Naive B cell (primary cell): ENCODE measurements at regions not wholly inside any gene's neighbourhood (a gene's known extent, or its start where the extent isn't known, plus 50 kb on each side); places are given as distances from the start of the nearest gene placed in this dataset.
A peak's percentile ranks its signal among the peaks of the same experiment; 100 is the strongest.

Experiments used
- ATAC-seq, 2 donors: fragments of 150-1000 bp; cut with Tn5 transposase; 2 replicates each; pipeline ENCODE4 v1.10.0; 2021; ENCODE audit warnings: low read depth in 2 of 2, mild to moderate bottlenecking in 2 of 2, moderate library complexity in 2 of 2
- DNase-seq: peaks from one replicate; pipeline ENCODE4 v3.0.0; 2022
- H3K27ac Mint-ChIP-seq, 6 donors: one replicate each; pipeline ENCODE4 v1.8.0; 2020 to 2022; ENCODE audit warnings: mild to moderate bottlenecking in 6 of 6, mixed read lengths in 6 of 6, moderate library complexity in 5 of 6, inconsistent platforms in 2 of 6
- H3K27me3 Mint-ChIP-seq, 3 donors: one replicate each; pipeline ENCODE4 v1.8.0; 2021 to 2022; ENCODE audit warnings: mixed read lengths in 3 of 3, mild to moderate bottlenecking in 1 of 3
- H3K36me3 Mint-ChIP-seq, 2 donors: one replicate each; pipeline ENCODE4 v1.8.0; 2020 to 2022; ENCODE audit warnings: mixed read lengths in 2 of 2, inconsistent platforms in 1 of 2, mild to moderate bottlenecking in 1 of 2
- H3K4me1 Mint-ChIP-seq, 3 donors: one replicate each; pipeline ENCODE4 v1.8.0; 2020 to 2022; ENCODE audit warnings: mixed read lengths in 3 of 3, inconsistent platforms in 1 of 3, mild to moderate bottlenecking in 1 of 3, moderate library complexity in 1 of 3
- H3K4me3 Mint-ChIP-seq, 8 donors: one replicate each; pipeline ENCODE4 v1.8.0; 2020 to 2022; ENCODE audit warnings: mild to moderate bottlenecking in 8 of 8, mixed read lengths in 8 of 8, moderate library complexity in 8 of 8, inconsistent platforms in 2 of 8
- H3K9me3 Mint-ChIP-seq, 7 donors: one replicate each; pipeline ENCODE4 v1.8.0; 2020 to 2022; ENCODE audit warnings: mixed read lengths in 7 of 7, mild to moderate bottlenecking in 5 of 7, inconsistent platforms in 2 of 7, moderate library complexity in 1 of 7

DNA sequence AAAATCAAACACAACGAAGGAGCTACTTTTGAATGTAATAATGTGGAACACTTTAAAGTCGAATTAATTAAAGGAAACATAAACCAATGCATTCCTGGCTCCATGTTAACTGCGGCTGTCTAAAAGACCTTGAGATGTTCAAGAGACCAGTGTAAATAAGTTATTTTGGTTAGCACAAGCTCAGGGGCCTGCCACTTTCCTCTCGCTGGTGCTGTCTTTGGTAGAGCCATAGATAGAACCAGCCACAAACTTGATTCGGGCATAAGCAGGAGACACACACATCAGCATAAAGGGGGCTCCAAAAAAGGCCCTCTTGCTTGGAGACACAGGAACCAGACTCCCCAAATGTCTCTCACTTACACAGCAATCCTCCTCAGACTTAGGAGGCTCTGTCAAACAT, 121.6 kb upstream of the TBX20 start:
- H3K36me3 Mint-ChIP-seq: no peaks in the 10 kb centered on the region
- H3K27me3 Mint-ChIP-seq: peaks cover 14 to 26% (median 25%) of the 10 kb centered on the region in 3 donors
- H3K4me3 Mint-ChIP-seq: no peak overlapping the region
- no peak for DNase-seq
- H3K4me1 Mint-ChIP-seq: no peaks in the 10 kb centered on the region
- peaks cover 0 to 13% (median 4%) of the 10 kb centered on the region in 7 donors for H3K9me3 Mint-ChIP-seq
- ATAC-seq: no peak
- no peak overlapping the region for H3K27ac Mint-ChIP-seq

DNA sequence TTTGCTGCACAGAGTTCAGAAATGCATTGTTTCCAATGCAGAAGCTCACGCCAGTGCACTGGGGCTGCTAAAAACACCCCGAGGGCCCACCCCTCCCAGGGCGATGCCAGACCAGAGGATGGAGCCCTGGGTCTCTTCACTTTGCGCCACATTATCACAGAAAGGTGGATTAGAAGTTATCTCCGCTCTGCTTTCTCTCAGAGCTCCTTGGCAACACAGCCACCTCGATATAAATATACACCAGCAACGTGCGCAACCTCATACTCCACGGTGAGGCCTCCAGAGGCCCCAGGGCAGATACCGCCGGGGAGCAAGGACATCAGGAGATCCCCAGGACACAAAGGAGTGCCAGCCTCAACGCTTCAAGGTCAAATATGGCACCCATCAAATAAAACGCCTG, 121.0 kb upstream of the TBX20 start:
- peaks cover 12 to 28% (median 28%) of the 10 kb centered on the region in 3 donors for H3K27me3 Mint-ChIP-seq

DNA sequence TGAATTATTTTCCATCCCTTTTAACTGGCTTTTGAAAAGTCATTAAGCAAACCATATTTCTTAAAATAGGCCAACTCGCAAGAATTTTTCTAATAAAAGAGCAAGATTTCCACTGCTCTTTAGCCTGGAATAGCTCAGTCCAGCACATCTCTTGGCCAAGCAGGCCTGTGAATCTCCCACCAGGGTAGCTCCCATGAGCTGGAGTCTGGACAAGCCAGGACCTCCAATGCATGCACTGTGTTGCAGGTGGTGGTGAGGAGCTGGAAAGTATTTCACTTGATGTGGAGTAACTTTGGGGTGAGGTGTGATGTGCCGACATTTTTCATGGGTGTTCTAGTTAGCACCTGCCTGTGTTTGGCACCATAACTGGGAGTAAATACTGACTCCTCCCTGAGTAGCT, 117.3 kb upstream of the TBX20 start:
- no peak overlapping the region for H3K27ac Mint-ChIP-seq
- H3K27me3 Mint-ChIP-seq: peaks cover 5 to 7% (median 7%) of the 10 kb centered on the region in 3 donors
- no peak for ATAC-seq

More for the DNA sequence above, 121.0 kb upstream of the TBX20 start:
- ATAC-seq (no peak), DNase-seq (no peak)
- Mint-ChIP-seq H3K4me3 (no peak overlapping the region), H3K9me3 (peaks cover 0 to 13% (median 4%) of the 10 kb centered on the region in 7 donors), H3K4me1 (no peaks in the 10 kb centered on the region), H3K27ac (no peak overlapping the region), H3K36me3 (no peaks in the 10 kb centered on the region)

DNA sequence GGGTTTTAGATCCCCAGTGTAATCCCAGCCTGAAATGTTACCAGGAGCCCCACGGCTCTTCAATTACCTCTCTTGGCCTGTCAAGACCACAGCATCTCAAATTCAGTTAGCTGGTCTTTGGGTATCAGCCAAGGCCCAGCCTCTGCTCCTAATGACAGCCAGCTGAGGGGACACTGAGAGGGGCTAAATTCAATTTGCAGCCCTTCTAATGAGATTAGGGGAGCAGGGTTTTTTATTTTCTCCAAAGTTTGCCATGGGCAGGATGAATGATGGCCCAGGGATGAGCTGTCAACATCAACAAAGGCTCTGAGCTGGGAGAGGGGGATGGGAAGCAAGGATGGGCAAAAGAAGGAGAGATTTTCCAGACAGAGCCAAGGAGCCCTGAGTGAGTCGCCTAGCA, 116.8 kb upstream of the TBX20 start:
- peaks cover 0 to 16% (median 4%) of the 10 kb centered on the region in 7 donors for H3K9me3 Mint-ChIP-seq
- DNase-seq (no peak), ATAC-seq (no peak)
- H3K36me3 Mint-ChIP-seq: no peaks in the 10 kb centered on the region
- H3K4me3 Mint-ChIP-seq: no peak overlapping the region
- H3K27me3 Mint-ChIP-seq: peaks cover 5 to 7% (median 7%) of the 10 kb centered on the region in 3 donors
- H3K4me1 Mint-ChIP-seq: no peaks in the 10 kb centered on the region
- no peak overlapping the region for H3K27ac Mint-ChIP-seq

More for the DNA sequence above, 117.3 kb upstream of the TBX20 start:
- H3K9me3 Mint-ChIP-seq: peaks cover 0 to 13% (median 4%) of the 10 kb centered on the region in 7 donors
- no peak for DNase-seq
- H3K4me3 Mint-ChIP-seq: no peak overlapping the region
- H3K36me3 Mint-ChIP-seq: no peaks in the 10 kb centered on the region
- H3K4me1 Mint-ChIP-seq: no peaks in the 10 kb centered on the region

DNA sequence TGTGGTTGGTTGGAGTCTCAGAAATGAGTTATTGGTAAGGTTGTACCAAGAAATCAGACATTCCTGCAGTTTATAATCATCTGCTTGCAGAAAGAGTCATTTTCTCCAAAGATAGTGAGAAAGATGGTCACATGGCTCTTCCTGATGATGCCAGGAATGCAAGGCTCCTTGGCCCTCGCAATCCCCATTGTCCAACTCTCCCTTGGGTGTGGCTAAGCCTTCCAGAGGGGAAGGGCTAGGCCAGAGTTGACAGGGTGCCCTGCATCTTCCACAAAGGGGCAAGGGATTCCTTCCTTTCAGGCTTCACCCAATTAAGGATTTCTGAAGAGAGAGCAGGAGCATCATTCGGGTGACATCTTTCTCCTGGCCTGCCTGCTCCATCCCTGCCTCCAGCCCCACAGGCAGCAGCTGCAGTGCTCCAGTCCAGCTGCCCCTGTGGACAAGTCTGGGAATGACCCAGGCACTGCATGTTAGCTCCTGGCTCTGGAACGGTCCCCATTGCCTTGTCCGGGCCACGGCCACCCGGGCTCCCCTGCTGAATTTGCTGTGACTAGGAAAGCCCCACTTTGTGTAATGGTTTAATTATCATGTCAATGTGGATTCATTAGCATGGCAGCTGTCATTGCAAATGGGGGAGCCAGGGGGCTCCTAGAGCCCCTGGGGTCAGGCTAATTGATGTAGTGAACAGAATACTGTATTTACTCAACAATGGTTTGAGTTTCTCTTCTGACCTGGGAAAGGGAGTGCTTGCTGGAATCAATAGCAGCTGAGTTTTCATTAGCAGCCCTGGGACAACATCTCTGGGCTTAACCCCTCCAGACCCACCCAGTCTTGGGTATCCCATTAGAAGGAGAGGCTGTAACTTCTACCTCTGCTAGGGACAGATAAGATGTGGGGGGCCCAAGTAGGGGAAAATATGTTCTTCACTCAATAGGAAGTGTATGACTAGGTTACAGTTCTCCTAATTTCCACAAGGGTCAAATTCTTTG, 112.6 kb upstream of the TBX20 start:
- Mint-ChIP-seq H3K4me1 (no peaks in the 10 kb centered on the region), H3K27me3 (peaks cover 2 to 15% (median 12%) of the 10 kb centered on the region in 3 donors), H3K36me3 (no peaks in the 10 kb centered on the region), H3K27ac (peak overlapping the region in 1 of 6 donors; percentile 20), H3K4me3 (no peak overlapping the region), H3K9me3 (peaks cover 0 to 11% (median 3%) of the 10 kb centered on the region in 7 donors)
- DNase-seq (no peak), ATAC-seq (no peak)

DNA sequence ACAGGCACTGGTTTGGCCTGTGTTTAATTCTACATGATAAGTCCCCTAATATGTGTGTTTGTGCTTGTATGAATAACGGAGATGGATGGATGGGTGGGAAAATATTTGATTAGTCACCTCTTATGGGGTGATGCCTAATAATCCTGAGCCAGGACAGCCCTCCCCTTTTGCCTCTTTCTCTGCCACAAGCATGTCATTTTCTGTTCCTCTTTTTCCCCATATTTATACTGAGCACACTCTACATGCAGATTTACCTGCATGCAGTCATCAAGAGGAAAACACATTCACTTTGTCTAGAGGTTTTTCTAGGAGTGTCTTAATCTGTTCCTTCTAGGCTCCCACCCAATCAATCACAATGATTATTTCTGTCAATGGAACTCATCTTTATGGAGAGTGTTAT, 111.6 kb upstream of the TBX20 start:
- Mint-ChIP-seq H3K9me3 (peaks cover 0 to 11% (median 3%) of the 10 kb centered on the region in 7 donors), H3K27me3 (peaks cover 4 to 11% (median 9%) of the 10 kb centered on the region in 3 donors), H3K4me1 (no peaks in the 10 kb centered on the region), H3K27ac (no peak overlapping the region), H3K4me3 (no peak overlapping the region), H3K36me3 (no peaks in the 10 kb centered on the region)
- peak; percentile 28 to 40 for ATAC-seq
- DNase-seq: no peak

DNA sequence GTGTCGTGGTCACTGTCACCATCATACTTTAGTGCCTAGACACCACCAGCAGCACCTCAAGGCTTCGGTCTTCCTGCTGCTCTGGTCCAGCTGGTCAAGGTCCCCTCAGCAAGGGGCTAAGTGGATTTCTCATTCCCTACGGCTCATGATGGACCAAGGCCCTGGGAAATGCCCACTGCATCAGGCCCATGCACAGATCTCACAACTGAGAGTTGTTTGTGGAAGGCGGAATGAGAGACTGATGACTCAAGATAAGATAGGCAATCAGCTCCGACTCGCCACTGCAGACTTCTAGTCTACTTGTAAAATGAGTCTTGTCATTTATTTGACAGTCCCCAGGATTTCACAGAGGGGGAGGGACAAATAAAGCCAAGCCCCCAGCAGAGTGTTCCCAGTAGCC, 108.4 kb upstream of the TBX20 start:
- H3K27me3 Mint-ChIP-seq: peaks cover 4 to 8% (median 5%) of the 10 kb centered on the region in 3 donors
- H3K4me3 Mint-ChIP-seq: no peak overlapping the region
- ATAC-seq: no peak
- H3K36me3 Mint-ChIP-seq: no peaks in the 10 kb centered on the region
- H3K9me3 Mint-ChIP-seq: peaks cover 0 to 11% (median 3%) of the 10 kb centered on the region in 7 donors
- no peaks in the 10 kb centered on the region for H3K4me1 Mint-ChIP-seq
- H3K27ac Mint-ChIP-seq: no peak overlapping the region
- DNase-seq: no peak

DNA sequence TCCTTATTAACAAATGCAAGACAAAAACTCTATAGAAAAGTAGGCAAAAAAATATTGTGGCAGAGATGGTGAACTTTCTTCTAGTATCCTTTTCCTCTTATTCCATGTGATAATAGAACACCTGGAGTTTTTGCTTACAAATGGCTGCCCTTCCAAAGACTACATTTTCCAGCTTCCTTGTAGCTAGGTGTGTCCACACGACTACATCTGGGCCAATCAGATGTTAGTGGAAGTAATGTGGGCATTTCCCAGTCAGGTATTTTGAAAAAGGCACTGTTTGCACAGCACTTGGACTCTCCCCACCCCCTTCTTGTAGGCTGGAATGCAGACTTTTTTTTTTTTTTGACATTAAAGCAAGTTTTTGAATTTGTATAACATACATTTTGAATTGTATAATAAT, 105.5 kb upstream of the TBX20 start:
- ATAC-seq (no peak), DNase-seq (no peak)
- H3K27ac Mint-ChIP-seq: no peak overlapping the region
- peaks cover 0 to 7% (median 0%) of the 10 kb centered on the region in 7 donors for H3K9me3 Mint-ChIP-seq
- peaks cover 18 to 28% (median 22%) of the 10 kb centered on the region in 3 donors for H3K27me3 Mint-ChIP-seq
- H3K4me3 Mint-ChIP-seq: no peak overlapping the region
- H3K36me3 Mint-ChIP-seq: no peaks in the 10 kb centered on the region
- H3K4me1 Mint-ChIP-seq: no peaks in the 10 kb centered on the region

DNA sequence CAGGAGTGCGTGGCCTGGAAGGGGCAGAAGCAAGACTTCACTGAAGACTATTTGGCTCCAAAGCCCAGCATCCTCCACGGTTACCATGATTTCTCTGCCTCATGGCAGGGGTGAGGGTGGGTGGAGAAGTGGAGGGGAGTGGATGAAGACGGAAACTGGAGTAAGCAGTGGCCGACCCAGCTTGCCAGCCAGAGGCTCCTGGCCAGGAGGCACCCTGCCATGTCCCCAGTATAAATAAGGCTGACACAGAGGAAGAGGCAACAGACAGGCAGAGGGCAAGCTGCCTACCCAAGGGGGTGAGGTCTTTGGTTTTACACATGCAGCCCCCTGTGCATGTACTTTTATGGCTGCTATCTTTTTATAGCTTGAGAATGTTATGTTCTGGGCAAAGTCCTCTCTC, 102.6 kb upstream of the TBX20 start:
- H3K36me3 Mint-ChIP-seq: no peaks in the 10 kb centered on the region
- H3K27ac Mint-ChIP-seq: no peak overlapping the region
- DNase-seq: no peak
- H3K4me1 Mint-ChIP-seq: no peaks in the 10 kb centered on the region
- H3K9me3 Mint-ChIP-seq: peaks cover 0 to 3% (median 0%) of the 10 kb centered on the region in 7 donors
- ATAC-seq: no peak
- H3K27me3 Mint-ChIP-seq: peaks cover 18 to 25% (median 24%) of the 10 kb centered on the region in 3 donors
- no peak overlapping the region for H3K4me3 Mint-ChIP-seq

DNA sequence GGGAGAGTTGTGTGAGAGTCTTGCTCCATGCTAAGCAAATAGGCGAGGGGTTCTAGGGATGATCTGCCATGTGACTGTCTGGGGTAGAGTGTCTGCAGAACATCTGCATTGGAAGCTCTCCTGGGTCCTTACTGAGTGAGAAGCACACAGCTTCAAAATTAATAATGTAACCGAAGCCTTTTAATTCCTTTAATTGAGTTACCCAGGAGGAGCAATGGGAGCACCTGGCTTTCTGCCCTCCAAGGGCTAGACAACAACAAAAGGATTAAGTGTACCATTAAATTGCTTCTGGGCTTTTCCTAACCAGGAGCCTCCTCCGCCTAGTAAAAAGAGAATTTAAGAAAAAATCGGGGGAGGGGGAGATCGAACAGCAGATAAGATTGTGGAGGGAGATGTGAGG, 102.0 kb upstream of the TBX20 start:
- Mint-ChIP-seq H3K27me3 (peaks cover 22 to 31% (median 24%) of the 10 kb centered on the region in 3 donors), H3K36me3 (no peaks in the 10 kb centered on the region), H3K27ac (no peak overlapping the region), H3K9me3 (peaks cover 0 to 3% (median 0%) of the 10 kb centered on the region in 7 donors), H3K4me1 (no peaks in the 10 kb centered on the region), H3K4me3 (no peak overlapping the region)
- ATAC-seq (no peak), DNase-seq (no peak)

DNA sequence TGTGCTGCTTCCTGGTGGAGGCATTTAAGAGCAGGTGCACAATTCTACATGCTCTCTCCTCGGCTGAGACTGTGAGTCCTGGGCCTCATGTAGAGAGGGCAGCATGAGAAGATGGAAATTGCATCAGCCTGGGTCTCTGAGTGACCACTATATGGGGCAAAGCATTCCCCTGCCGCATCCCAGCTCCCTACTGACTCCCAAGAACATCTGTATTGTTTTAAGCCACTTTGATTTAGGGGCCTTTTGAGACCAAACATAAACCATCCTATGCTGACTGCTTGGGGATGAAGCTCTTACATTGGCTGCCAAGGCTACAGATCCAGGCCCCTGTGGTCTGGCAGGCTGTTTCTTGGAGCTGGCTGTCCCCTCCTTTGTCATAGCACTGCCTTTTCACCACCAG, 101.3 kb upstream of the TBX20 start:
- no peak for ATAC-seq
- Mint-ChIP-seq H3K9me3 (peaks cover 0 to 3% (median 0%) of the 10 kb centered on the region in 7 donors), H3K4me3 (no peak overlapping the region), H3K27ac (no peak overlapping the region), H3K27me3 (peaks cover 20 to 35% (median 23%) of the 10 kb centered on the region in 3 donors), H3K4me1 (no peaks in the 10 kb centered on the region), H3K36me3 (no peaks in the 10 kb centered on the region)
- no peak for DNase-seq

DNA sequence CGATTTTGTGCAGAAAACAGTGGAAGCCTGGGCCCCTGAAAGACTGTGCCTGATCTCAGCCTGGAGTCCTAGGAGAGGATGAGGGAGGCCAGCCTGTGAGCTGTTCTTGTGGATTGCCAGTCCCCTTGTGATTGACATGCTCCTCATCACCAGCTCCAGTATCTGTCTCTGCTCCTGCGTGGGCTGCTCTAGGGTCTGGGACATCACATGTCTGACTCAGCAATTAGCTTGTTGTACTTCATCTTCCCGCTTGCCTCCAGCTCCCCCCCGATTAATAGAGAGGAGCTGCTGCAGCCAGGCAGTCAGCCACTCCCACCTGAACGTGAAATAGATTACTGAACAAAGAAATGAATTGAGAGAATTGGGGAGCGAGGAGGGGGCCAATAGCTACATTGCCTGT, 99.6 kb upstream of the TBX20 start:
- peaks cover 0 to 3% (median 0%) of the 10 kb centered on the region in 7 donors for H3K9me3 Mint-ChIP-seq
- no peak overlapping the region for H3K27ac Mint-ChIP-seq
- H3K4me3 Mint-ChIP-seq: no peak overlapping the region
- H3K36me3 Mint-ChIP-seq: no peaks in the 10 kb centered on the region
- peaks cover 23 to 35% (median 25%) of the 10 kb centered on the region in 3 donors for H3K27me3 Mint-ChIP-seq
- no peak for ATAC-seq
- H3K4me1 Mint-ChIP-seq: no peaks in the 10 kb centered on the region
- no peak for DNase-seq

DNA sequence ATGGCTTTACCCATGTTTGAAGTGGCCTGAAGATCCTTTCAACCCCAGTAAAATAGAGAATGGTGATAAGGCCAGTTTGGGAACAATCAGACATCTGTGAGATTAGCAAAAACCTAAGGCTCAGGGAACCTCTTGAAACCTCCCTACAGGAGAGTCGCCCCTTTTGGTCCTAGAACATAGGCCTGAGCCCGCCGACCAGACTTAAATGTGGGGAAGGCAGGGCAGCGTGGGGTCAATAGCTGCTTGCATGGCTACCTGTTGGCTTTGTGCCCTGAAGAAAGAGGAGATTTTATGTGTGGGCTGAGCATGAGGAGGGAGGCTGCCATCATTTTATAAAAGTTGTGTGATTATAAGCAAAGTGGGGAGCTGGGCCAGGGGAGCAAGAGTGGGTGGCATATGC, 97.6 kb upstream of the TBX20 start:
- no peaks in the 10 kb centered on the region for H3K36me3 Mint-ChIP-seq
- no peak for ATAC-seq
- no peak for DNase-seq
- H3K9me3 Mint-ChIP-seq: peaks cover 0 to 3% (median 0%) of the 10 kb centered on the region in 7 donors
- no peak overlapping the region for H3K27ac Mint-ChIP-seq
- peaks cover 16 to 31% (median 27%) of the 10 kb centered on the region in 3 donors for H3K27me3 Mint-ChIP-seq
- no peak overlapping the region for H3K4me3 Mint-ChIP-seq
- no peaks in the 10 kb centered on the region for H3K4me1 Mint-ChIP-seq
